ENCODE measurements at regions not wholly inside any gene's neighbourhood (a gene's known extent, or its start where the extent isn't known, plus 50 kb on each side); places are given as distances from the start of the nearest gene placed in this dataset.

DNA sequence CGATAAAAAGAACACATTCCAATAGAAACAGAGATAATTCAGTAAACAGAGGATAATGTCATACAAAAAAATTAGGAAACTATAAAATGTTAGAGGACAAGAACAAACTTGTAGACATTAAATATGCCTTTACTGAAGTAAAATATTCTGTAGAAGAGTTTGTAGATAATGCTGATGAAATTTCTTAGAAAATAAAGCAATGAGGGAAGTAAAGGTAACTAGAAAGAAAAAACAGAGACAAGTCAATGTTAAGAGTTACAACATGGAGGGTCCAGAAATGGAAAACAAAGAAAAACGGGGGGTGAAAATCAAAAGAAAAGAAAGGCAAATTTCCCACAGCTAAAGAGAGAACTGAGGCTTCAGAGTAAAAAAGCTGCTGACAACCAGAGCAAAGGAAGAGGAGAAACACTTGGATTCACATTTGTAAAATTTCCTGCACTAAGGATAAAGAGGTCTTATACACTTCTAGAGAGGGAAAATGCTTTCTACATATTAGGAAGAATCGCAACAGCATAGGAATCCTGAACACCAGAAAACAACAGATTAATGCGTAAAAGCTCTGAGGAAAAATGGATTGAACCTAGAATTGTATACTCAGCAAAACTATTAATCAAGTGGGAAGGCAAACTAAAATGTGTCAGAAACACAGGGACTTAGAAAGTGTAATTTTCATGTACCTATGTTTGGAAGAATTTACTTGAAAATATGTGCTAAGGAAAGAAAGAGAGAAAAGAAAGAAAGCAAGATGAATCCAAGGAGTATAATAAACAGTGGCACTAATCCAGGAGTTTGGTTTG, 55.0 kb upstream of the AGR3 start:
- TF ChIP-seq, protein P1, sequence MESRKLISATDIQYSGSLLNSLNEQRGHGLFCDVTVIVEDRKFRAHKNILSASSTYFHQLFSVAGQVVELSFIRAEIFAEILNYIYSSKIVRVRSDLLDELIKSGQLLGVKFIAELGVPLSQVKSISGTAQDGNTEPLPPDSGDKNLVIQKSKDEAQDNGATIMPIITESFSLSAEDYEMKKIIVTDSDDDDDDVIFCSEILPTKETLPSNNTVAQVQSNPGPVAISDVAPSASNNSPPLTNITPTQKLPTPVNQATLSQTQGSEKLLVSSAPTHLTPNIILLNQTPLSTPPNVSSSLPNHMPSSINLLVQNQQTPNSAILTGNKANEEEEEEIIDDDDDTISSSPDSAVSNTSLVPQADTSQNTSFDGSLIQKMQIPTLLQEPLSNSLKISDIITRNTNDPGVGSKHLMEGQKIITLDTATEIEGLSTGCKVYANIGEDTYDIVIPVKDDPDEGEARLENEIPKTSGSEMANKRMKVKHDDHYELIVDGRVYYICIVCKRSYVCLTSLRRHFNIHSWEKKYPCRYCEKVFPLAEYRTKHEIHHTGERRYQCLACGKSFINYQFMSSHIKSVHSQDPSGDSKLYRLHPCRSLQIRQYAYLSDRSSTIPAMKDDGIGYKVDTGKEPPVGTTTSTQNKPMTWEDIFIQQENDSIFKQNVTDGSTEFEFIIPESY (IDR thresholded peaks at IDR 0.05; ENCODE audit: extremely low read depth, insufficient replicate concordance, low read length) = no peak
- TF ChIP-seq ATF3 (IDR thresholded peaks at IDR 0.05) (no peak), EZH2 (IDR thresholded peaks at IDR 0.05) (no peak), SRF (IDR thresholded peaks at IDR 0.05; ENCODE audit: low read depth) (no peak), REST (IDR thresholded peaks at IDR 0.05; ENCODE audit: low read depth) (no peak), ELF1 (IDR thresholded peaks at IDR 0.05; ENCODE audit: borderline replicate concordance, low read depth) (no peak), RAD21 (IDR thresholded peaks at IDR 0.05; ENCODE audit: low read depth) (no peak), YY1 (IDR thresholded peaks at IDR 0.05; ENCODE audit: extremely low read depth, insufficient replicate concordance, low read depth, low read length) (no peak), SIN3A (IDR thresholded peaks at IDR 0.05; ENCODE audit: low read depth) (no peak), EGR1 (IDR thresholded peaks at IDR 0.05; ENCODE audit: low read depth) (no peak), TCF7L2 (IDR thresholded peaks at IDR 0.05; ENCODE audit: borderline replicate concordance, extremely low read depth, insufficient read depth, insufficient read length) (no peak), SP1 (IDR thresholded peaks at IDR 0.05; ENCODE audit: low read depth) (no peak), POLR2A (IDR thresholded peaks at IDR 0.05; ENCODE audit: borderline replicate concordance, extremely low read depth, insufficient read depth, insufficient read length) (no peak), CBX3 (IDR thresholded peaks at IDR 0.05; ENCODE audit: low read depth) (no peak), POLR2AphosphoS5 (IDR thresholded peaks at IDR 0.05; ENCODE audit: low read depth, low read length) (no peak), FOSL1 (IDR thresholded peaks at IDR 0.05; ENCODE audit: low read depth) (no peak)
- TF ChIP-seq, protein P2, sequence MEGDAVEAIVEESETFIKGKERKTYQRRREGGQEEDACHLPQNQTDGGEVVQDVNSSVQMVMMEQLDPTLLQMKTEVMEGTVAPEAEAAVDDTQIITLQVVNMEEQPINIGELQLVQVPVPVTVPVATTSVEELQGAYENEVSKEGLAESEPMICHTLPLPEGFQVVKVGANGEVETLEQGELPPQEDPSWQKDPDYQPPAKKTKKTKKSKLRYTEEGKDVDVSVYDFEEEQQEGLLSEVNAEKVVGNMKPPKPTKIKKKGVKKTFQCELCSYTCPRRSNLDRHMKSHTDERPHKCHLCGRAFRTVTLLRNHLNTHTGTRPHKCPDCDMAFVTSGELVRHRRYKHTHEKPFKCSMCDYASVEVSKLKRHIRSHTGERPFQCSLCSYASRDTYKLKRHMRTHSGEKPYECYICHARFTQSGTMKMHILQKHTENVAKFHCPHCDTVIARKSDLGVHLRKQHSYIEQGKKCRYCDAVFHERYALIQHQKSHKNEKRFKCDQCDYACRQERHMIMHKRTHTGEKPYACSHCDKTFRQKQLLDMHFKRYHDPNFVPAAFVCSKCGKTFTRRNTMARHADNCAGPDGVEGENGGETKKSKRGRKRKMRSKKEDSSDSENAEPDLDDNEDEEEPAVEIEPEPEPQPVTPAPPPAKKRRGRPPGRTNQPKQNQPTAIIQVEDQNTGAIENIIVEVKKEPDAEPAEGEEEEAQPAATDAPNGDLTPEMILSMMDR (IDR thresholded peaks at IDR 0.05 in 2 of 3, conservative IDR thresholded peaks at IDR 0.05 in 1 of 3; ENCODE audit: borderline replicate concordance in 1 of 3, insufficient read depth in 1 of 3, low read depth in 2 of 3, low read length in 2 of 3) = no peak
- POLR2A ChIA-PET = no interaction called here

More for the DNA sequence above, 55.0 kb upstream of the AGR3 start:
- DNase-seq (ENCODE audit: low read depth, low spot score) (no peak), ATAC-seq (no peak)
- H3K4me3 ChIP-seq (replicated peaks in 1 of 2; ENCODE audit: low read depth in 1 of 2, low read length in 2 of 2) = no peak overlapping the region
- H3K4me1 ChIP-seq (ENCODE audit: control insufficient read depth in 1 of 2, insufficient read depth in 2 of 2, low read length in 2 of 2) = peaks cover 0 to 14% of the 10 kb centered on the region in 2 experiments; a peak in 2 of 4 replicates
- no peak overlapping the region for H3K27ac ChIP-seq (ENCODE audit: low read depth, low read length)
- ChIA-PET RAD21 (ENCODE audit: low non-redundant PET in 1 of 2, low total read pairs in 2 of 2, uncharacterized antibody in 2 of 2, unreplicated experiment in 2 of 2) (no interaction called here), CTCF (interaction anchor here (1.2 kb wide), 1 partner anchor 46 kb away, joined by 3 read pairs; no protein-coding TSS in a partner anchor)
- no peaks in the 10 kb centered on the region for H3K79me2 ChIP-seq (ENCODE audit: insufficient read depth, low read length)
- no peak overlapping the region for H3K4me2 ChIP-seq (ENCODE audit: low read length)
- H4K20me1 ChIP-seq (ENCODE audit: insufficient read depth) = no peaks in the 10 kb centered on the region
- no peaks in the 10 kb centered on the region for H3K36me3 ChIP-seq (ENCODE audit: control insufficient read depth in 1 of 2, insufficient read depth in 2 of 2, low read length in 2 of 2)
- no peak overlapping the region for H2AFZ ChIP-seq (ENCODE audit: low read depth, low read length, poor library complexity, severe bottlenecking)
- H3K9me3 ChIP-seq (ENCODE audit: control insufficient read depth in 1 of 2, insufficient read depth in 1 of 2, low read depth in 1 of 2, low read length in 2 of 2) = no peaks in the 10 kb centered on the region
- no peaks in the 10 kb centered on the region for H3K27me3 ChIP-seq (ENCODE audit: insufficient read depth, low read length)
- no peaks in the 10 kb centered on the region for H3K9me2 ChIP-seq (ENCODE audit: insufficient read depth)
- no TSS peak for BruUV-seq (replicated peaks)
- H3K9ac ChIP-seq (ENCODE audit: low read length) = no peak overlapping the region
- intact Hi-C loops (cut with micrococcal nuclease) = no loop called here

Data from HCT116 (cell line).